ENCODE measurements at regions not wholly inside any gene's neighbourhood (a gene's known extent, or its start where the extent isn't known, plus 50 kb on each side); places are given as distances from the start of the nearest gene placed in this dataset.

DNA sequence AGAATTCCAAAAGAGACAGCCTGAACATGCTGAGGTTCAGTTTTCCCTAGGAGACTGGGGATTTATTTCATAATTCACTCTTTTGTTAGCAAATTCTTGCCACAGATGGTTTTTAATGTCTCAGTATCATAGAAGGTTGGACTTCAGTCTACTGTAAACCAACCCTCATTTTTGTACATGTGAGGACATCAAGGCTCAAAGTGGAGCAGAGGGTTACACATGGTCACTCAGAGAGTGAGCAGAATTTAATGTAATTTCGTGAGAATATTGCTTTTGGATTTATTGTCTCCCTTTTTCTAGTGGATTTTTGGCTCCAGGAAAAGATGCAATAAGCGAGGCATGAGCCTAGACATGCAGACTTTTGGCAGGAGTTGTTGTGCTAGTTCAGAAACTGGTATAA, 210.8 kb upstream of the JUN start:
- TF ChIP-seq, protein P1, sequence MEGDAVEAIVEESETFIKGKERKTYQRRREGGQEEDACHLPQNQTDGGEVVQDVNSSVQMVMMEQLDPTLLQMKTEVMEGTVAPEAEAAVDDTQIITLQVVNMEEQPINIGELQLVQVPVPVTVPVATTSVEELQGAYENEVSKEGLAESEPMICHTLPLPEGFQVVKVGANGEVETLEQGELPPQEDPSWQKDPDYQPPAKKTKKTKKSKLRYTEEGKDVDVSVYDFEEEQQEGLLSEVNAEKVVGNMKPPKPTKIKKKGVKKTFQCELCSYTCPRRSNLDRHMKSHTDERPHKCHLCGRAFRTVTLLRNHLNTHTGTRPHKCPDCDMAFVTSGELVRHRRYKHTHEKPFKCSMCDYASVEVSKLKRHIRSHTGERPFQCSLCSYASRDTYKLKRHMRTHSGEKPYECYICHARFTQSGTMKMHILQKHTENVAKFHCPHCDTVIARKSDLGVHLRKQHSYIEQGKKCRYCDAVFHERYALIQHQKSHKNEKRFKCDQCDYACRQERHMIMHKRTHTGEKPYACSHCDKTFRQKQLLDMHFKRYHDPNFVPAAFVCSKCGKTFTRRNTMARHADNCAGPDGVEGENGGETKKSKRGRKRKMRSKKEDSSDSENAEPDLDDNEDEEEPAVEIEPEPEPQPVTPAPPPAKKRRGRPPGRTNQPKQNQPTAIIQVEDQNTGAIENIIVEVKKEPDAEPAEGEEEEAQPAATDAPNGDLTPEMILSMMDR (IDR thresholded peaks at IDR 0.05), result no peak
- TF ChIP-seq POLR2A (IDR thresholded peaks at IDR 0.05), result no peak

All from tibial nerve (tissue), 3 donors.